Spleen (tissue), 7 donors: ENCODE measurements at regions not wholly inside any gene's neighbourhood (a gene's known extent, or its start where the extent isn't known, plus 50 kb on each side); places are given as distances from the start of the nearest gene placed in this dataset.
"Not testable (repeated sequence)": the region's sequence is repeated elsewhere in the genome, so short reads cannot be mapped to it uniquely, and the experiment has no call there.

Experiments
- CTCF ChIP-seq, 11 experiments: fragments of 200-600 bp in 7 of 11; fragments of 450-650 bp in 4 of 11; sonication (generic) in 4 of 11; IDR thresholded peaks in 8 of 11; conservative IDR thresholded peaks in 3 of 11; 1 replicate in 7 of 11; 2 replicates in 4 of 11; pipeline versions ENCODE4 v1.4.0 to v1.8.0; 2016 to 2021; ENCODE audit warnings: antibody characterized with exemption in 11 of 11, inconsistent platforms in 4 of 11, mild to moderate bottlenecking in 1 of 11
- POLR2A ChIP-seq, 3 donors: fragments of 450-650 bp; IDR thresholded peaks; one replicate each; pipeline ENCODE4 v1.5.1; 2017; ENCODE audit warnings: antibody characterized with exemption in 3 of 3, mild to moderate bottlenecking in 1 of 3
- donor health status: DM: no; HTN: no; CAD: no; lungs with moderate emphysema.
- donor health status: DM: no; HTN: no; CAD: no.
- donor health status: DM: no; HTN: no; CAD: no.

- TF ChIP-seq POLR2A (IDR thresholded peaks at IDR 0.05); CTCF (IDR thresholded peaks at IDR 0.05 in 8 of 11, conservative IDR thresholded peaks at IDR 0.05 in 3 of 11): not testable (repeated sequence)
Measured at GRCh38 chr11:67862896-67863295, 141.0 kb downstream of the UNC93B1 start.
